H1 (cell line): ENCODE measurements at regions not wholly inside any gene's neighbourhood (a gene's known extent, or its start where the extent isn't known, plus 50 kb on each side); places are given as distances from the start of the nearest gene placed in this dataset.

Experiments
- CTCF ChIA-PET: fragments of 300-600 bp; sonication (Branson Sonifier 250); formaldehyde crosslinking; loops from one replicate; lab custom pipeline; 2021; ENCODE audit not compliant: partially characterized antibody; lab: Charles Lee
- POLR2A ChIA-PET: fragments of 300-600 bp; sonication (Branson Sonifier 250); formaldehyde crosslinking; loops from one replicate; lab custom pipeline; 2021; ENCODE audit warnings: inconsistent platforms; ENCODE audit not compliant: partially characterized antibody; lab: Charles Lee
- DNase-seq, 2 experiments: peaks; one replicate each; pipeline versions ENCODE4 v3.0.0 to v3.0.0-alpha.2; 2010 to 2022; ENCODE audit warnings: low spot score in 2 of 2, low read depth in 1 of 2, mixed read lengths in 1 of 2
- FAIRE-seq: peaks from 2 replicates; lab custom pipeline; 2011; peaks lifted over from hg19 to GRCh38; lab: Jason Lieb, UNC
- H2AFZ ChIP-seq: 2 replicates; pipeline ENCODE4 v1.8.1; 2012; ENCODE audit warnings: low read length, inconsistent platforms
- H2AK5ac ChIP-seq: 2 replicates; pipeline ENCODE4 v1.6.1; 2013; ENCODE audit warnings: low read depth, low read length
- H2BK120ac ChIP-seq: replicated peaks from 2 replicates; pipeline ENCODE3; 2013; ENCODE audit warnings: low read depth, low read length, inconsistent platforms
- H2BK12ac ChIP-seq: 2 replicates; pipeline ENCODE4 v1.6.1; 2013; ENCODE audit warnings: low read depth, low read length
- H2BK15ac ChIP-seq: 2 replicates; pipeline ENCODE4 v1.6.1; 2013; ENCODE audit warnings: low read length
- H2BK20ac ChIP-seq: 2 replicates; pipeline ENCODE4 v1.6.1; 2013; ENCODE audit warnings: low read length
- H2BK5ac ChIP-seq: 2 replicates; pipeline ENCODE4 v1.6.1; 2013; ENCODE audit warnings: low read depth, low read length
- H3K14ac ChIP-seq: 2 replicates; pipeline ENCODE4 v1.6.1; 2013; ENCODE audit warnings: inconsistent platforms; ENCODE audit not compliant: insufficient read length
- H3K18ac ChIP-seq: 2 replicates; pipeline ENCODE4 v1.6.1; 2013; ENCODE audit warnings: low read length; ENCODE audit errors: extremely low read depth
- H3K23ac ChIP-seq: 2 replicates; pipeline ENCODE4 v1.6.1; 2013; ENCODE audit warnings: inconsistent platforms; ENCODE audit not compliant: insufficient read length
- H3K23me2 ChIP-seq: 2 replicates; pipeline ENCODE4 v1.6.1; 2013; ENCODE audit warnings: low read depth, low read length
- H3K27ac ChIP-seq: 2 replicates; pipeline ENCODE4 v1.6.1; 2011; ENCODE audit warnings: low read depth, low read length, inconsistent platforms
- H3K27me3 ChIP-seq, 4 experiments: replicated peaks in 1 of 4; 1 replicate in 1 of 4; 2 replicates in 3 of 4; pipeline versions ENCODE4 v1.6.1 to v1.8.1; 2011 to 2013; ENCODE audit warnings: low read length in 3 of 4, mild to moderate bottlenecking in 3 of 4, inconsistent platforms in 2 of 4, mixed read lengths in 2 of 4, moderate library complexity in 1 of 4; ENCODE audit not compliant: control insufficient read depth in 3 of 4, insufficient read depth in 3 of 4; ENCODE audit errors: extremely low read depth in 1 of 4
- H3K36me3 ChIP-seq, 4 experiments: 2 replicates each; pipeline versions ENCODE4 v1.6.1 to v1.8.1; 2011 to 2013; ENCODE audit warnings: mild to moderate bottlenecking in 4 of 4, low read length in 3 of 4, moderate library complexity in 2 of 4, control low read depth in 1 of 4, inconsistent platforms in 1 of 4; ENCODE audit not compliant: insufficient read depth in 4 of 4, control insufficient read depth in 2 of 4
- H3K4ac ChIP-seq: replicated peaks from 2 replicates; pipeline ENCODE3; 2013; ENCODE audit warnings: low read length, low read depth, mixed read lengths, inconsistent platforms; ENCODE audit not compliant: insufficient read length
- H3K4me1 ChIP-seq, 4 experiments: replicated peaks in 1 of 4; 1 replicate in 1 of 4; 2 replicates in 3 of 4; pipeline versions ENCODE4 v1.6.1 to v1.8.1; 2011 to 2013; ENCODE audit warnings: low read length in 3 of 4, inconsistent platforms in 2 of 4, mixed read lengths in 1 of 4; ENCODE audit not compliant: insufficient read depth in 4 of 4, control insufficient read depth in 3 of 4
- H3K4me2 ChIP-seq, 2 experiments: 2 replicates each; pipeline versions ENCODE4 v1.6.1 to v1.8.1; 2011 to 2013; ENCODE audit warnings: low read depth in 2 of 2, low read length in 2 of 2, control low read depth in 1 of 2, inconsistent platforms in 1 of 2, mild to moderate bottlenecking in 1 of 2; ENCODE audit not compliant: insufficient read depth in 1 of 2
- H3K4me3 ChIP-seq, 4 experiments: fragments of 200-600, 300-600 bp in 1 of 4; sonication (generic), shearing (Covaris generic), sonication (Bioruptor Twin) in 1 of 4; 2 replicates each; pipeline versions ENCODE4 v1.5.1 to v1.8.1; 2011 to 2016; ENCODE audit warnings: low read length in 4 of 4, low read depth in 3 of 4, control low read depth in 2 of 4, inconsistent platforms in 2 of 4, mild to moderate bottlenecking in 2 of 4, mixed read lengths in 1 of 4, moderate library complexity in 1 of 4; ENCODE audit not compliant: insufficient read depth in 2 of 4; ENCODE audit errors: extremely low read depth in 1 of 4
- H3K56ac ChIP-seq: replicated peaks from 2 replicates; pipeline ENCODE3; 2013; ENCODE audit warnings: low read depth, mild to moderate bottlenecking, mixed read lengths, low read length, inconsistent platforms; ENCODE audit not compliant: insufficient read length
- H3K79me1 ChIP-seq: 2 replicates; pipeline ENCODE4 v1.6.1; 2013; ENCODE audit warnings: low read depth, low read length, control low read depth
- H3K79me2 ChIP-seq, 2 experiments: 2 replicates each; pipeline versions ENCODE4 v1.6.1 to v1.8.1; 2012 to 2013; ENCODE audit warnings: low read length in 2 of 2, mild to moderate bottlenecking in 2 of 2, inconsistent platforms in 1 of 2; ENCODE audit not compliant: insufficient read depth in 2 of 2, control insufficient read depth in 1 of 2
- H3K9ac ChIP-seq, 4 experiments: replicated peaks in 1 of 4; 1 replicate in 1 of 4; 2 replicates in 3 of 4; pipeline versions ENCODE4 v1.6.1 to v1.8.1; 2011 to 2013; ENCODE audit warnings: low read depth in 3 of 4, low read length in 3 of 4, control low read depth in 2 of 4, mild to moderate bottlenecking in 2 of 4, moderate library complexity in 2 of 4, inconsistent platforms in 1 of 4; ENCODE audit errors: extremely low read depth in 1 of 4
- H3K9me3 ChIP-seq, 2 experiments: 2 replicates each; pipeline versions ENCODE4 v1.6.1 to v1.8.1; 2012 to 2013; ENCODE audit warnings: mild to moderate bottlenecking in 2 of 2, moderate library complexity in 2 of 2, control low read depth in 1 of 2, inconsistent platforms in 1 of 2, low read depth in 1 of 2, low read length in 1 of 2, mixed read lengths in 1 of 2; ENCODE audit not compliant: insufficient read depth in 2 of 2
- H4K20me1 ChIP-seq, 2 experiments: replicated peaks in 1 of 2; 2 replicates each; pipeline versions ENCODE3 to v1.8.1; 2011 to 2013; ENCODE audit warnings: inconsistent platforms in 2 of 2, low read length in 2 of 2, mild to moderate bottlenecking in 1 of 2; ENCODE audit not compliant: insufficient read depth in 2 of 2, control insufficient read depth in 1 of 2
- H4K5ac ChIP-seq: 2 replicates; pipeline ENCODE4 v1.6.1; 2013; ENCODE audit warnings: low read length, low read depth, mixed read lengths, inconsistent platforms; ENCODE audit not compliant: insufficient read length
- H4K8ac ChIP-seq: 2 replicates; pipeline ENCODE4 v1.8.0; 2013; ENCODE audit warnings: mild to moderate bottlenecking, moderate library complexity, low read length, inconsistent platforms; ENCODE audit not compliant: insufficient read depth; ENCODE audit errors: extremely low read depth
- H4K91ac ChIP-seq: replicated peaks from 2 replicates; pipeline ENCODE3; 2013; ENCODE audit warnings: low read length, mixed read lengths, inconsistent platforms; ENCODE audit not compliant: insufficient read length
- GABPA ChIP-seq: IDR thresholded peaks from 2 replicates; pipeline ENCODE4 v1.6.1; 2011; ENCODE audit warnings: mild to moderate bottlenecking, low read length, moderate library complexity, borderline replicate concordance; ENCODE audit not compliant: insufficient read depth
- HDAC2 ChIP-seq, 2 experiments: fragments of 300-600 bp in 1 of 2; sonication (generic) in 1 of 2; IDR thresholded peaks; 2 replicates each; pipeline ENCODE4 v1.6.1; 2011 to 2012; ENCODE audit warnings: low read depth in 2 of 2, low read length in 2 of 2, mild to moderate bottlenecking in 2 of 2, moderate library complexity in 2 of 2, borderline replicate concordance in 1 of 2, inconsistent platforms in 1 of 2
- HDAC6 ChIP-seq: IDR thresholded peaks from one replicate; pipeline ENCODE4 v1.7.1; 2012; ENCODE audit warnings: low read depth, mild to moderate bottlenecking, inconsistent platforms, low read length, moderate library complexity
- PHF8 ChIP-seq: fragments of 200-600 bp; sonication (generic); conservative IDR thresholded peaks from 2 replicates; pipeline ENCODE4 v1.7.1; 2012; ENCODE audit warnings: low read depth, mild to moderate bottlenecking, inconsistent platforms, low read length, moderate library complexity
- POLR2A ChIP-seq, 2 experiments: IDR thresholded peaks; 1 replicate in 1 of 2; 2 replicates in 1 of 2; pipeline ENCODE4 v1.6.1; 2011; ENCODE audit warnings: low read depth in 2 of 2, low read length in 2 of 2, mild to moderate bottlenecking in 2 of 2; ENCODE audit errors: control extremely low read depth in 1 of 2
- RBBP5 ChIP-seq: IDR thresholded peaks from 2 replicates; pipeline ENCODE4 v1.7.1; 2012; ENCODE audit warnings: low read depth, mild to moderate bottlenecking, inconsistent platforms, low read length, moderate library complexity, borderline replicate concordance
- RXRA ChIP-seq: IDR thresholded peaks from 2 replicates; pipeline ENCODE4 v1.6.1; 2011; ENCODE audit warnings: low read depth, mild to moderate bottlenecking, low read length, moderate library complexity; ENCODE audit not compliant: insufficient read depth
- SIRT6 ChIP-seq: IDR thresholded peaks from one replicate; pipeline ENCODE4 v1.7.1; 2012; ENCODE audit warnings: low read length, inconsistent platforms
- SUZ12 ChIP-seq: fragments of 200-600 bp; sonication (generic); IDR thresholded peaks from 2 replicates; pipeline ENCODE4 v1.6.1; 2012; ENCODE audit warnings: mild to moderate bottlenecking, inconsistent platforms, low read length, moderate library complexity, mixed read lengths

DNA sequence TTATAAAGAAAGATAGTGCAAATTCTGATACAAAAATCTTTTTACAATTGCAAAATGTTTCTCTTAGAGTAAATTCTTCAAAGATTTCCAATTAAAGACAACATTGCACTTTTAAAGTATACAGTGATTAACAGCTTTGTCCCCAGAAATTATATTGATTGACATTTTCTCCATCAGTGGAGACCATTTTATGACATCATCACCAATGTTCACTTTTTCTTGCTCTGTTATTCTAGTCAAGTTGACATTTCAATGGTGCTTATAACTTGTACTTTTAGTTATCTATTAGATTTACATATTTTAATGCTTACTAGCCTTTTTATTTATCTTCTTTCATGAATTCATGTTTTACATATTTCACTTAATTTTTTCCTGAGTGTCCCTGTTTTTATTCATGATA is 524.8 kb downstream of the HAO1 start:
- no peak overlapping the region for H2BK20ac ChIP-seq
- no peaks in the 10 kb centered on the region for H3K79me1 ChIP-seq
- no peak overlapping the region for H3K4ac ChIP-seq
- no peaks in the 10 kb centered on the region for H3K4me1 ChIP-seq
- no peak overlapping the region for H3K9ac ChIP-seq
- H2BK12ac ChIP-seq = no peak overlapping the region
- no peaks in the 10 kb centered on the region for H3K36me3 ChIP-seq
- no peak overlapping the region for H2BK5ac ChIP-seq
- H3K9me3 ChIP-seq = no peaks in the 10 kb centered on the region
- no peak overlapping the region for H4K5ac ChIP-seq
- DNase-seq = no peak
- no peaks in the 10 kb centered on the region for H3K79me2 ChIP-seq
- H2AK5ac ChIP-seq = no peak overlapping the region
- H3K14ac ChIP-seq = no peak overlapping the region
- ChIA-PET CTCF (no interaction called here), POLR2A (no interaction called here)
- H4K8ac ChIP-seq = no peak overlapping the region
- FAIRE-seq = no peak
- no peak overlapping the region for H3K18ac ChIP-seq
- no peak overlapping the region for H3K56ac ChIP-seq
- no peak overlapping the region for H3K27ac ChIP-seq
- no peak overlapping the region for H3K23ac ChIP-seq
- no peak overlapping the region for H3K4me2 ChIP-seq
- no peaks in the 10 kb centered on the region for H3K27me3 ChIP-seq
- H3K23me2 ChIP-seq = no peaks in the 10 kb centered on the region
- no peak overlapping the region for H2BK120ac ChIP-seq
- no peaks in the 10 kb centered on the region for H4K20me1 ChIP-seq
- H3K4me3 ChIP-seq = no peak overlapping the region
- H4K91ac ChIP-seq = no peak overlapping the region
- H2AFZ ChIP-seq = no peak overlapping the region
- H2BK15ac ChIP-seq = no peak overlapping the region
- TF ChIP-seq SUZ12 (no peak), HDAC6 (no peak), GABPA (no peak), SIRT6 (no peak), RBBP5 (no peak), PHF8 (no peak), POLR2A (IDR thresholded peaks at IDR 0.05; ENCODE audit: control extremely low read depth in 1 of 2, low read depth in 2 of 2, low read length in 2 of 2) (no peak), RXRA (no peak), HDAC2 (IDR thresholded peaks at IDR 0.05; ENCODE audit: borderline replicate concordance in 1 of 2, low read depth in 2 of 2, low read length in 2 of 2) (no peak)
